ENCODE measurements at regions not wholly inside any gene's neighbourhood (a gene's known extent, or its start where the extent isn't known, plus 50 kb on each side); places are given as distances from the start of the nearest gene placed in this dataset.

DNA sequence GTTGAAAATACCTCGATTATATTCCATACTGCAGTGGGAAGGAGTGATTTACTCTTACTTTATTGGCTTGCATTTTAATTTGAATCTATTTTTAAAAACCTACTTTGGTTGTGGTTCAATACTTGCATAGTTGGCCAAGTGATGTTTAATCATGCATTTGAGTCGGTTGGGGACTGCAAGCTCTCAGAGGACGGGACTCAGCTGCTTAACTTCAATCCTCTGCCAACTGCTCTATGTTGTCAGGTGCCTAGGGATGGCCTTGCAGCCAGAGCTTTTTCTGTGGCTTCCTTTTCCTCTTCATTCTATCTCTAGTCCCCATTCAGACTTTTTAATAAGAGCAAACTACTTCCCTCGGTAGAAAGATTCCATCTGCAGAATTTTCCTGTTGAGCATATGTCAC lies 53.4 kb upstream of the KRR1 start:
- DNase-seq (ENCODE audit: low read depth, low spot score): no peak

DNA sequence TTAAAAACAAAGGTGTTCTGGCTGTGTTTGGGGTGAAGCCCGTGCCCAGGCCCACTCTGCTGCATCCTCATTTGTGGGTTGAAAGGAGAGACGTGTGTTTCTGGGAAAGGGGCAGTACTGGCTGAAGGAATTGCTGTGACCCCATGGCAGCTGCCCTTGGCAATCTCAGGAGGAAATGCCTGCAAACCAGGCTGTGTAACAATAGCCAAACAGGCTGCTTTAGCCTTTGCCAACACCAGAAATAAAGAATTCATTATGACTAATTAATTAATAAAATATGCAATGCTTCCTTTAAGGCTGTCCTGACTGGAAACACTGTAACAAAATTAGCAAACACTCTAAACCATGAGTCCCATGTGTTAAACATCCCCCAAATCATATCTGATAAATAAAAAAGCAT lies 53.0 kb upstream of the KRR1 start:
- no peak for DNase-seq (ENCODE audit: low read depth, low spot score)

DNA sequence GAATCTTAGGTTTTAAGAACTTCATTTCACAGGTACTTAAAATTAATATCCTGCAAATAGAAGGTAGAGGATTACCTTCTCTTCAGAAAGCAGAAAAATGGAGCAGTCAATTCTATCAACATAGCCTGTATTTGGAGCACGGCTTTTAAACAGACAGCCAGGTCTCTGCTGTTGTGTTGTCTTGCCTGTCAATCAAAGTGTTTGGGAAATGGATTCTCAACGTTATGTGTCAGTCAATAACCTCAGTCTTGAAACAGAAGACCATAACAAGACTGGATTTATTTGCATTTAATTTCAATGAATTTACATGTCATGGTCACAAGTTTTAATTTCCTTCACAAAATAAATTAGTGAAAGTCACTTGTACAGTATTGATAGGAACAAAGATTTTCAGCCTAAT lies 51.9 kb upstream of the KRR1 start:
- DNase-seq (ENCODE audit: low read depth, low spot score): no peak

- no peak for DNase-seq (ENCODE audit: low read depth, low spot score)
These were observed 50.5 kb upstream of the KRR1 start for GRCh38 chr12:75561921-75562320.
